GM12864 (cell line): ENCODE measurements at regions not wholly inside any gene's neighbourhood (a gene's known extent, or its start where the extent isn't known, plus 50 kb on each side); places are given as distances from the start of the nearest gene placed in this dataset.
"Not testable (repeated sequence)": the region's sequence is repeated elsewhere in the genome, so short reads cannot be mapped to it uniquely, and the experiment has no call there.

ENCODE experiments used
- DNase-seq: peaks from one replicate; pipeline ENCODE4 v3.0.0-alpha.2; 2011; ENCODE audit warnings: low read depth
- H3K4me3 ChIP-seq: 2 replicates; pipeline ENCODE4 v1.5.1; 2011; ENCODE audit warnings: mild to moderate bottlenecking, low read depth, low read length, control low read depth
- CTCF ChIP-seq: IDR thresholded peaks from 2 replicates; pipeline ENCODE4 v1.5.1; 2011; ENCODE audit warnings: low read depth, mild to moderate bottlenecking, moderate library complexity, low read length, control low read depth, inconsistent platforms; ENCODE audit errors: missing control alignments

GRCh38 chr6:9830808-9831207 lies 584.1 kb downstream of the TFAP2A start:
- DNase-seq = no peak
- H3K4me3 ChIP-seq = no peak overlapping the region

GRCh38 chr6:9825526-9825925 lies 589.3 kb downstream of the TFAP2A start:
- DNase-seq = no peak

More at GRCh38 chr6:9830808-9831207, 584.1 kb downstream of the TFAP2A start:
- TF ChIP-seq CTCF = no peak

GRCh38 chr6:9810727-9811126 lies 604.1 kb downstream of the TFAP2A start:
- H3K4me3 ChIP-seq, DNase-seq: not testable (repeated sequence)

More at GRCh38 chr6:9825526-9825925, 589.3 kb downstream of the TFAP2A start:
- H3K4me3 ChIP-seq = no peak overlapping the region
- TF ChIP-seq CTCF = no peak

GRCh38 chr6:9810286-9810685 lies 604.6 kb downstream of the TFAP2A start:
- H3K4me3 ChIP-seq = no peak overlapping the region
- DNase-seq = no peak
- TF ChIP-seq CTCF = no peak

GRCh38 chr6:9806195-9806594 lies 608.7 kb downstream of the TFAP2A start:
- TF ChIP-seq CTCF = no peak
- no peak overlapping the region for H3K4me3 ChIP-seq
- DNase-seq = no peak

- TF ChIP-seq CTCF = no peak
- DNase-seq = no peak
- no peak overlapping the region for H3K4me3 ChIP-seq
Measured at GRCh38 chr6:9801249-9801754, 613.6 kb downstream of the TFAP2A start.

GRCh38 chr6:9799582-9799981 lies 615.3 kb downstream of the TFAP2A start:
- no peak for DNase-seq
- no peak overlapping the region for H3K4me3 ChIP-seq
- no peak for TF ChIP-seq CTCF
